DMS153 (cell line): ENCODE measurements at regions not wholly inside any gene's neighbourhood (a gene's known extent, or its start where the extent isn't known, plus 50 kb on each side); places are given as distances from the start of the nearest gene placed in this dataset.
"Not testable (repeated sequence)": the region's sequence is repeated elsewhere in the genome, so short reads cannot be mapped to it uniquely, and the experiment has no call there.

ENCODE experiments used
- DNase-seq: peaks from one replicate; lab custom pipeline; 2025; lab: John Stamatoyannopoulos, UW

DNA sequence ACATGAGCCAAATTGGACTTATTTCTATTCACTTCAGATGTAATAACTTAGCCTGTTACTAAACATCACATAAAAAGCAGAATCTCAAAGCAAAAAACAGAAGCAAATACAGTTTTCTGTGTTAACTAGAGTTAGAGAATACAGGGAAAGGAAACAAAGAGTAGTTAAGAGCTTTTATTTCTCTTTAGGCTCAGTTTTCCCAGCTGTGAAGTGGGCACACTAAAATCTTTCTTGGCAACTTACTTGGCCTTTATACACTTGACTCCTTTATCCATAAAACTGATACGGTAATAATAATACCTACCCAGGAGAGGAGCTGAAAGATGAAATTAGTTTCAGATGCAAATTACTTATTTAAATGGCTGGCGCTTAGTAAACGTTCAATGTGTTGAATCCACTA is 132.8 kb upstream of the SPATS2L start:
- DNase-seq: no peak

DNA sequence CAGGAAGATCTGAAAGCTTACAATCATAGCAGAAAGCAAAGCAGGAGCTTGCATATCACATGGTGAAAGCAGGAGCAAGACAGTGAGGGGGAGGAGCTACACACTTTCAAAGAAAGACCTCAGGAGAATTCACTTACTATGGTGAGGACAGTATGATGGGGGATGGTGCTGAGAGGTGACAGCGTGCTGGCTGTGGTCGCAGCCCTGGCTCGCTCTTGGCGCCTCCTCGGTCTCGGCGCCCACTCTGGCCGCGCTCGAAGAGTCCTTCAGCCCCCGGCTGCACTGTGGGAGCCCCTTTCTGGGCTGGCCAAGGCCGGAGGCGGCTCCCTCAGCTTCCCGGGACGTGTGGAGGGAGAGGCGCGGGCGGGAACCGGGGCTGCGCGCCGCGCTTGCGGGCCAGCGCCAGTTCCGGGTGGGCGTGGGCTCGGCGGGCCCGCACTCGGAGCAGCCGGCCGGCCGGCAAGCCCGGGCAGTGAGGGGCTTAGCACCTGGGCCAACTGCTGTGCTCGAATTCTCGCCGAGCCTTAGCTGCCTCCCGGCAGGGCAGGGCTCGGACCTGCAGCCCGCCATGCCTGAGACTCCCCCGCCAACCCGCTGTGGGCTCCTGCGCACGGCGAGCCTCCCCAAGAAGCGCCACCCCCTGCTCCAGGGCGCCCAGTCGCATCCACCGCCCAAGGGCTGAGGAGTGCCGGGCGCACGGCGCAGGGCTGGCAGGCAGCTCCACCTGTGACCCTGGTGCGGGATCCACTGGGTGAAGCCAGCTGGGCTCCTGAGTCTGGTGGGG is 131.9 kb upstream of the SPATS2L start:
- no peak for DNase-seq

DNA sequence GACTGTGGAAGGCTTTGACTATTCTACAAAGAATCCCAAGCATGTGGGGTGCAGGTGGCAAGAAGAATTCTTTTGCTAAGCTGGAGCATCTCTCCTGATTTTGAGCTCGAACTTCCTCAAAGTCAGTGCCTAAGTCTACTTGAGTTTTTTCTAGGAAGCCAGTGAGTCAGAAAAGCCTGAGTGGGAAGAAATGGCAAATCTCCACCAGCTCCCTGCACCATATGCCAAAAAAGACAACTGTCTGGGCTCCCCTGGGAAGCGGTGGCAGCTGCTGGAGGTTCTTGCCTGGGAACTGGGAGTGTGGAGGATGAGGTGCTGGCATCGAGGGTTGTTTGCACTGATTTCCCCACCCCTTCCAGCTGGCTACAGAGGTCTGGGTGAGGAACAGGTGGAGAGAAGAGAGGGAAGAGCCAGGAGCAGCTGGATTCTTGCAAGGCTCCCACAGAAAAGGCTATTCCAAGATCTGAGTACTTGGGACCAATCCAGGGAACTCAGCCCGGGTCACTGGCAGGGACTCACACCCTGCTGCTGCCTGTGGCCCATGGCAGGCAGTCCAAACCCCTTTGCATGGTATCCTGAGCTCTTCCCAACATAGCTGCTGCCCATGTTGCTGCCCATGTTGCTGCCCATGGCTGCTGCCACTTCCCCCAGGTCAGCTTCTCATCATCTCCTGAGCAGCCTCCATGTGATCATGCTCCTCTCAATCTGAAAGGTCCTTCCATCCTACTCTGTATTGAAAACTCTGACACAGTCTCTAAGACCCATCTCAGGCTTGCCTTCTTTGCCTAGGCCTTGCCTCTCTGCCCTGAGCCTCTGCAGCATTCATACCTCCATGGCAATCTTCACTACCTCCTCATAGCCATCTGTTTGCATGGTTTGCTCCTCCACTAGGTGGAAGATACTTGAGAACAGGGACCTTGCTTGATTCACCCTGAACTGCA is 128.3 kb upstream of the SPATS2L start:
- no peak for DNase-seq

GRCh38 chr2:200179151-200179550 is 127.3 kb upstream of the SPATS2L start:
- DNase-seq: no peak

- DNase-seq: no peak
Observed at GRCh38 chr2:200180943-200181342, 125.5 kb upstream of the SPATS2L start.

GRCh38 chr2:200181755-200182154 is 124.7 kb upstream of the SPATS2L start:
- DNase-seq: no peak

GRCh38 chr2:200184748-200185627 is 121.5 kb upstream of the SPATS2L start:
- DNase-seq: no peak

DNA sequence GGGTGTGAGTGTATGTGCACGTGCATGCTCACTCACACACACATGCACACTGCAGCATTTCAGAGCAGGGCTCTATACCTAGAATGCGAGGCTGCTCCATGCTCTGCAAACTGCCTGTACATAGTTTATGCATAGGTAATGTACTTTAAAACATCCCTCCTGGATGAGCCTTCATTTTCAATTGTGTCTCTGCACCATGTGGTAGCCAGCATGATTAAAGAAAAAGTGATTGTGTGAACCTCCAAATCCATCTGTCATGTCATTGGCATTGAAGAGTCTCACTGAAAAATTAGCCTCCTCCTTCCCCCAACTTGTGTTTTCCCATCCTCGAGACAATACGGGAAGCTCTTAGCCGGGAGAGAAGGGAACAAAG is 120.9 kb upstream of the SPATS2L start:
- DNase-seq: no peak

GRCh38 chr2:200186002-200186401 is 120.5 kb upstream of the SPATS2L start:
- no peak for DNase-seq

- no peak for DNase-seq
Observed at GRCh38 chr2:200188876-200189275, 117.6 kb upstream of the SPATS2L start.

- no peak for DNase-seq
Observed at GRCh38 chr2:200189964-200190363, 116.5 kb upstream of the SPATS2L start.

DNA sequence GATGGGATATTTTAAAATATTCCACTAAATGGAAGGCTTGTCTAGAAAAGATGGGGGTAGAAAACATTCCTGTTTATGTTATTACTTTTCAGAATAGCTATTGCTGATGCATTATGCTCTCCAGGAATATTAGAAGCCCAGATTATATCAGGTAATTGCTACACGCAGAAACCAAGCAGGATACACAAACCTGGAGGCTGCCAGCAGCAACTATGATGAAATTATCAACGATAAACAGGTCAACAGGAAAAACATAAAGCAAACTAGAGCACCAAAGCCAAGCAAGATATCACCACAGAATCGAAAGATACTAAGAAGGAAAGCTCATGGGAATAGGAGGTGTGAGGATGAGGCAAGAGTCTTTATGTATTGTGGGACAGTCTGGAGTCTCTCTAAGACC is 113.2 kb upstream of the SPATS2L start:
- DNase-seq: no peak

- no peak for DNase-seq
Observed at GRCh38 chr2:200193791-200194190, 112.7 kb upstream of the SPATS2L start.

DNA sequence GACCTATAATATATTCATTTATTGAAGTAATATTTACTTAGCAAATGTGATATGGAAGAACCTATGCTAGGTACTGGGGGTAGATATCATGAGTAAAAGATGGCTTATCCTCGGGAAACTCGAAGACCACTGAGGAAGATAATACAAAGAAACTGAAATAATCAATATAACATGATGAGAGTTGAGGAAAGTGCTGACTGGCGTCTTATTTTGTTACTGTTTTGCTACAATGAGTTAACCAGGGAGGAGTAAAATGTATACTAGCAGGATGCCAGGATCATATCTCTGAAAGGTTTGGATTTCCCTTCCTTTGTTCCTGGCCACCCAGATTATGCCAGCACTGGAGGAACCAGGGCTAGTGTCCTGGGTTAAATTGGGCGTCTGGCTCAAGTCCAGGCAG is 111.7 kb upstream of the SPATS2L start:
- no peak for DNase-seq

GRCh38 chr2:200199005-200199404 is 107.5 kb upstream of the SPATS2L start:
- DNase-seq: no peak

GRCh38 chr2:200199576-200200263 is 106.8 kb upstream of the SPATS2L start:
- no peak for DNase-seq

DNA sequence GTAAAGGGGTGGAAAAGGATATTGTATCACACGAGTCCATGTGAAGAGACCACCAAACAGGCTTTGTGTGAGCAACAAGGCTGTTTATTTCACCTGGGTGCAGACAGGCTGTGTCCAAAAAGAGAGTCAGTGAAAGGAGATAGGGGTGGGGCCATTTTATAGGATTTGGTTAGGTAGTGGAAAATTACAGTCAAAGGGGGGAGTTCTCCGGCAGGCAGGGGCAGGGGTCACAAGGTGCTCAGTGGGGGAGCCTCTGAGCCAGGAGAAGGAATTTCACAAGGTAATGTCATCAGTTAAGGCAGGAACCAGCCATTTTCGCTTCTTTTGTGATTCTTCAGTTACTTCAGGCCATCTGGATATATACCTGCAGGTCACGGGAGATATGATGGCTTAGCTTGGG is 104.7 kb upstream of the SPATS2L start:
- not testable (repeated sequence) for DNase-seq

GRCh38 chr2:200203381-200203827 is 103.1 kb upstream of the SPATS2L start:
- no peak for DNase-seq

- no peak for DNase-seq
Observed at GRCh38 chr2:200208041-200208440, 98.5 kb upstream of the SPATS2L start.

DNA sequence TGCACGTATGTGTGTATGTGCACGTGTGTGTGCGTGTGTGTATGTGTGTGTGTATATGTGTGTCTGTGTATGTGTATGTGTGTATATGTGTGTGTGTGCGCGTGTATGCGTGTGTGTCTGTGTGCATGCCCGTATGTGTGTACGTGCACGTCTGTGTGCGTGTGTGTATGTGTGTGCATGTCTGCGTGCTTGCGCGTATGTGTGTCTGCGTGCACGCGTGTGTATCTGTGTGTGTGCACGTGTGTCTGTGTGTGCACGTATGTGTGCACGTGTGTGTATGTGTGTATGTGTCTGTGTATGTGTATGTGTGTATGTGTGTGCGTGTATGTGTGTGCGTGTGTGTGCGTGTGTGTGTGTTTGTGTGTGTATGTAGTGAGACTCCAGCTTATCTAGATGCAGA is 97.5 kb upstream of the SPATS2L start:
- DNase-seq: no peak

- DNase-seq: no peak
Observed at GRCh38 chr2:200211643-200212042, 94.8 kb upstream of the SPATS2L start.
